Fibroblast of lung (primary cell): ENCODE measurements at regions not wholly inside any gene's neighbourhood (a gene's known extent, or its start where the extent isn't known, plus 50 kb on each side); places are given as distances from the start of the nearest gene placed in this dataset.

ENCODE experiments used
- CTCF ChIP-seq, 2 donors: IDR thresholded peaks in 1 of 2; conservative IDR thresholded peaks in 1 of 2; 1 replicate in 1 of 2; 2 replicates in 1 of 2; pipeline ENCODE4 v1.5.1; 2011 to 2012; ENCODE audit warnings: low read length in 2 of 2, control low read depth in 1 of 2, inconsistent platforms in 1 of 2, low read depth in 1 of 2, mild to moderate bottlenecking in 1 of 2
- EZH2 ChIP-seq: IDR thresholded peaks from 2 replicates; pipeline ENCODE4 v1.5.1; 2012; ENCODE audit warnings: low read length, control low read depth, mild to moderate bottlenecking; ENCODE audit errors: missing control alignments

GRCh38 chrY:11099004-11099403, 1571.3 kb downstream of the TSPY10 start:
- TF ChIP-seq CTCF (conservative IDR thresholded peaks at IDR 0.05 in 1 of 2, IDR thresholded peaks at IDR 0.05 in 1 of 2; ENCODE audit: low read depth in 1 of 2, low read length in 2 of 2) (no peak), EZH2 (no peak)
